PC-3 (cell line): ENCODE measurements at regions not wholly inside any gene's neighbourhood (a gene's known extent, or its start where the extent isn't known, plus 50 kb on each side); places are given as distances from the start of the nearest gene placed in this dataset.
A peak's percentile ranks its signal among the peaks of the same experiment; 100 is the strongest.

ENCODE experiments used
- ATAC-seq: fragments of 200-7000 bp; cut with Tn5 transposase; 2 replicates; pipeline ENCODE4 v1.9.1; 2020; ENCODE audit warnings: mild to moderate bottlenecking, moderate library complexity
- BruUV-seq: library from RNA; stranded (reverse); fragments of 400-500 nt; replicated peaks from 2 replicates; lab custom pipeline; 2021; lab: Mats Ljungman, UMichigan
- CTCF ChIA-PET: fragments of 300-600 bp; sonication (Branson Sonifier 250); formaldehyde crosslinking; loops from one replicate; lab custom pipeline; 2022; ENCODE audit warnings: antibody characterized with exemption; lab: Charles Lee
- POLR2A ChIA-PET: fragments of 300-600 bp; sonication (Branson Sonifier 250); formaldehyde crosslinking; loops from one replicate; lab custom pipeline; 2022; ENCODE audit warnings: antibody characterized with exemption; ENCODE audit not compliant: unreplicated experiment; lab: Charles Lee
- DNase-seq: peaks from one replicate; pipeline ENCODE4 v3.0.0-alpha.2; 2015
- H2AFZ ChIP-seq: fragments of 300-600 bp; sonication (generic); 2 replicates; pipeline ENCODE4 v1.6.0; 2016; ENCODE audit warnings: antibody characterized with exemption, low read length
- H3F3A ChIP-seq: fragments of 300-600 bp; sonication (generic); one replicate; pipeline ENCODE4 v1.6.0; 2017; ENCODE audit warnings: antibody characterized with exemption, low read length, control low read depth, mild to moderate bottlenecking; ENCODE audit not compliant: unreplicated experiment
- H3K27ac ChIP-seq: fragments of 300-600 bp; sonication (generic); 2 replicates; pipeline ENCODE4 v1.5.1; 2016; ENCODE audit warnings: mild to moderate bottlenecking, low read length
- H3K27me3 ChIP-seq: fragments of 300-600 bp; sonication (generic); 2 replicates; pipeline ENCODE4 v1.6.1; 2016; ENCODE audit warnings: low read length, mixed read lengths
- H3K36me3 ChIP-seq: fragments of 300-600 bp; sonication (generic); 2 replicates; pipeline ENCODE4 v1.6.1; 2016; ENCODE audit warnings: low read depth, mixed run types, low read length, mixed read lengths
- H3K4me1 ChIP-seq: fragments of 300-600 bp; sonication (generic); 2 replicates; pipeline ENCODE4 v1.5.1; 2016; ENCODE audit warnings: low read length; ENCODE audit not compliant: insufficient read depth
- H3K4me2 ChIP-seq: fragments of 300-600 bp; sonication (generic); 2 replicates; pipeline ENCODE4 v1.6.0; 2016; ENCODE audit warnings: low read length
- H3K4me3 ChIP-seq: fragments of 300-600 bp; sonication (generic); 2 replicates; pipeline ENCODE4 v1.5.1; 2016; ENCODE audit warnings: mild to moderate bottlenecking, low read length, mixed read lengths
- H3K79me2 ChIP-seq: fragments of 300-600 bp; sonication (generic); 2 replicates; pipeline ENCODE4 v1.6.1; 2017; ENCODE audit warnings: low read length, mixed read lengths
- H3K9ac ChIP-seq: fragments of 300-600 bp; sonication (generic); 2 replicates; pipeline ENCODE4 v1.6.0; 2016; ENCODE audit warnings: mild to moderate bottlenecking, low read length
- H3K9me2 ChIP-seq: fragments of 300-600 bp; sonication (generic); replicated peaks from 2 replicates; pipeline ENCODE4 v1.6.1; 2016; ENCODE audit warnings: mixed run types, low read length, mixed read lengths
- H3K9me3 ChIP-seq: fragments of 300-600 bp; sonication (generic); 2 replicates; pipeline ENCODE4 v1.6.1; 2016; ENCODE audit warnings: low read length, mixed read lengths
- H4K20me1 ChIP-seq: fragments of 300-600 bp; sonication (generic); 2 replicates; pipeline ENCODE4 v1.6.1; 2016; ENCODE audit warnings: low read length, mixed read lengths
- CTCF ChIP-seq: fragments of 300-600 bp; sonication (generic); conservative IDR thresholded peaks from 2 replicates; pipeline ENCODE4 v1.5.1; 2017; ENCODE audit warnings: antibody characterized with exemption, low read depth, mild to moderate bottlenecking, low read length
- EZH2 ChIP-seq: fragments of 300-600 bp; sonication (generic); IDR thresholded peaks from one replicate; pipeline ENCODE4 v1.6.1; 2017; ENCODE audit warnings: antibody characterized with exemption, mild to moderate bottlenecking, low read length; ENCODE audit not compliant: unreplicated experiment
- EZH2phosphoT487 ChIP-seq: fragments of 300-600 bp; sonication (generic); IDR thresholded peaks from 2 replicates; pipeline ENCODE4 v1.6.1; 2018; ENCODE audit warnings: mild to moderate bottlenecking, antibody characterized with exemption, low read length, borderline replicate concordance
- intact Hi-C: fragments of 100-400 bp; cut with micrococcal nuclease; formaldehyde crosslinking; loops from 2 replicates; pipeline ENCODE4 v1.9.0; 2023

GRCh38 chr4:176002007-176002613 lies 63.5 kb upstream of the WDR17 start:
- ChIA-PET CTCF (no interaction called here), POLR2A (no interaction called here)
- no peak overlapping the region for H3K9ac ChIP-seq
- H3K4me3 ChIP-seq = peak overlapping the region; percentile 70
- peak overlapping the region; percentile 87 for H2AFZ ChIP-seq
- ATAC-seq = peak; percentile 96
- H3K4me1 ChIP-seq = no peaks in the 10 kb centered on the region
- no TSS peak for BruUV-seq
- intact Hi-C loops = no loop called here
- peak overlapping the region; percentile 89 for H3K4me2 ChIP-seq
- peak; percentile 34 for DNase-seq
- no peaks in the 10 kb centered on the region for H3K9me2 ChIP-seq
- no peak overlapping the region for H3K27ac ChIP-seq
- no peaks in the 10 kb centered on the region for H4K20me1 ChIP-seq
- H3K36me3 ChIP-seq = no peaks in the 10 kb centered on the region
- H3K9me3 ChIP-seq = no peaks in the 10 kb centered on the region
- no peaks in the 10 kb centered on the region for H3K27me3 ChIP-seq
- H3K79me2 ChIP-seq = no peaks in the 10 kb centered on the region
- H3F3A ChIP-seq = no peaks in the 10 kb centered on the region
- TF ChIP-seq EZH2 (no peak), CTCF (no peak), EZH2phosphoT487 (no peak)

GRCh38 chr4:176005766-176006165 lies 59.9 kb upstream of the WDR17 start:
- no TSS peak for BruUV-seq
- no peaks in the 10 kb centered on the region for H3K9me2 ChIP-seq
- no peaks in the 10 kb centered on the region for H3F3A ChIP-seq
- no peaks in the 10 kb centered on the region for H3K9me3 ChIP-seq
- CTCF ChIA-PET = no interaction called here
- no peaks in the 10 kb centered on the region for H3K36me3 ChIP-seq
- DNase-seq = no peak
- H3K27ac ChIP-seq = no peak overlapping the region
- H3K79me2 ChIP-seq = no peaks in the 10 kb centered on the region
- POLR2A ChIA-PET = no interaction called here
- H3K4me1 ChIP-seq = no peaks in the 10 kb centered on the region
- H3K4me3 ChIP-seq = no peak overlapping the region
- H4K20me1 ChIP-seq = no peaks in the 10 kb centered on the region
- no peaks in the 10 kb centered on the region for H3K27me3 ChIP-seq
- no peak overlapping the region for H3K4me2 ChIP-seq
- H2AFZ ChIP-seq = no peak overlapping the region
- no peak for TF ChIP-seq EZH2
- TF ChIP-seq EZH2phosphoT487 = no peak
- TF ChIP-seq CTCF = no peak
- H3K9ac ChIP-seq = no peak overlapping the region
- intact Hi-C loops = no loop called here
- no peak for ATAC-seq

- intact Hi-C loops = no loop called here
- no peaks in the 10 kb centered on the region for H3K9me3 ChIP-seq
- DNase-seq = no peak
- H3K79me2 ChIP-seq = no peaks in the 10 kb centered on the region
- no peaks in the 10 kb centered on the region for H4K20me1 ChIP-seq
- H3K36me3 ChIP-seq = no peaks in the 10 kb centered on the region
- no peak for ATAC-seq
- H3K9me2 ChIP-seq = no peaks in the 10 kb centered on the region
- no peak overlapping the region for H2AFZ ChIP-seq
- H3K27me3 ChIP-seq = no peaks in the 10 kb centered on the region
- BruUV-seq = no TSS peak
- no peaks in the 10 kb centered on the region for H3K4me1 ChIP-seq
- H3K4me2 ChIP-seq = no peak overlapping the region
- H3K9ac ChIP-seq = no peak overlapping the region
- ChIA-PET CTCF (no interaction called here), POLR2A (no interaction called here)
- H3F3A ChIP-seq = no peaks in the 10 kb centered on the region
- no peak for TF ChIP-seq CTCF
- no peak for TF ChIP-seq EZH2phosphoT487
- TF ChIP-seq EZH2 = no peak
- H3K4me3 ChIP-seq = no peak overlapping the region
- H3K27ac ChIP-seq = no peak overlapping the region
These were observed 56.4 kb upstream of the WDR17 start for GRCh38 chr4:176009254-176009653.
